SU-DHL-6 (cell line): ENCODE measurements at regions not wholly inside any gene's neighbourhood (a gene's known extent, or its start where the extent isn't known, plus 50 kb on each side); places are given as distances from the start of the nearest gene placed in this dataset.

ENCODE experiments used
- EZH2phosphoT487 ChIP-seq: fragments of 200-600 bp; sonication (generic), shearing (Covaris generic); conservative IDR thresholded peaks from 2 replicates; pipeline ENCODE4 v1.6.1; 2018; ENCODE audit warnings: mild to moderate bottlenecking, antibody characterized with exemption, low read length, moderate library complexity, mixed read lengths
- TF ChIP-seq, protein P1 (sequence below): fragments of 200-600 bp; sonication (generic); IDR thresholded peaks from one replicate; pipeline ENCODE4 v1.5.1; 2017; ENCODE audit warnings: antibody characterized with exemption, mild to moderate bottlenecking, low read length, moderate library complexity; ENCODE audit not compliant: insufficient read depth, poor library complexity, severe bottlenecking

DNA sequence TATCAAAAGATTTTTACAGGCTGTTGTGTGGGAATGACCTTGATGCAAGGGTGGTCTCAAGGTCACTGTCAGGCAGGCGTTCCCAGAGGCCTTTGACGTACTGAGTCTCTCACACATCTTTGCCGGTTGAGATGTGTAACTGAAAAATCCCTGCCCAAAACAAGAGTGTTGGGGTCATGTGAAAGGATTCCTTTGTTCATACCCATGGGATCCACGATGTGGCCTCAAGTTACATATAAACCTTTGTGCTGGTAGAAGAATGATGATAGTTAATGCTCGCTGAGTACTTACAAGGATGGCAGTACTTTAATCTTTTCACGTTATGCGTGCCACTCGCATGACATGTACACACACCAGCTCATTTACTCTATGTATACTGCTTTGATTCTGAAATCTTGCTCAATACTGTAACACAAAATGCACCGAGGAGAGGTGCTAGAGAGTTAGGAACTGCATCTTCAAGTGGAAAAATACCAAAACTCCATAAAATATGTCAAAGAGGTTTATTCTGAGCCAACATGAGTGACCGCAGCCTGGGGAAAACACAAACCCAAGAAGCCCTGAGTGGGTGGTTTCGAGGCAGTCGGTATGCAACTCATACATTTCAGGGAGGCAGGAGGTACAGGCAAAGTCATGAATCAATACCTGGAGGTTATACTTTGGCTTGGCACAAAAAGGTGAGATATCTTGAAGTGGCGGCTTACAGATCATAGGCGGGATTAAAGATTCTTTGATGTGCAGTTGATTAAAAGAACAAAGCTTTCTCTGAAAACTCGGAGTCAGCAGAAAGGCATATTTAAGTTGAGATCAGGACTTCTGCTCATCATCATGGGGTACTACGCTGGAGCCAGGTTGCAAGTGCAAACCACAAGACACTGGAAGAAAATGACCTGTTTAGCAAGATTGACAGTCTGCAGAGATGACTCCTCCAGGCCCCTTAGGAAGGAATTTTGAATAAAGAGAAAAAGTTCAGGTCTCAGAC is 87.4 kb upstream of the ARHGEF7 start:
- TF ChIP-seq, protein P1, sequence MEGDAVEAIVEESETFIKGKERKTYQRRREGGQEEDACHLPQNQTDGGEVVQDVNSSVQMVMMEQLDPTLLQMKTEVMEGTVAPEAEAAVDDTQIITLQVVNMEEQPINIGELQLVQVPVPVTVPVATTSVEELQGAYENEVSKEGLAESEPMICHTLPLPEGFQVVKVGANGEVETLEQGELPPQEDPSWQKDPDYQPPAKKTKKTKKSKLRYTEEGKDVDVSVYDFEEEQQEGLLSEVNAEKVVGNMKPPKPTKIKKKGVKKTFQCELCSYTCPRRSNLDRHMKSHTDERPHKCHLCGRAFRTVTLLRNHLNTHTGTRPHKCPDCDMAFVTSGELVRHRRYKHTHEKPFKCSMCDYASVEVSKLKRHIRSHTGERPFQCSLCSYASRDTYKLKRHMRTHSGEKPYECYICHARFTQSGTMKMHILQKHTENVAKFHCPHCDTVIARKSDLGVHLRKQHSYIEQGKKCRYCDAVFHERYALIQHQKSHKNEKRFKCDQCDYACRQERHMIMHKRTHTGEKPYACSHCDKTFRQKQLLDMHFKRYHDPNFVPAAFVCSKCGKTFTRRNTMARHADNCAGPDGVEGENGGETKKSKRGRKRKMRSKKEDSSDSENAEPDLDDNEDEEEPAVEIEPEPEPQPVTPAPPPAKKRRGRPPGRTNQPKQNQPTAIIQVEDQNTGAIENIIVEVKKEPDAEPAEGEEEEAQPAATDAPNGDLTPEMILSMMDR: no peak
- TF ChIP-seq EZH2phosphoT487: no peak
